ENCODE measurements at regions not wholly inside any gene's neighbourhood (a gene's known extent, or its start where the extent isn't known, plus 50 kb on each side); places are given as distances from the start of the nearest gene placed in this dataset.

DNA sequence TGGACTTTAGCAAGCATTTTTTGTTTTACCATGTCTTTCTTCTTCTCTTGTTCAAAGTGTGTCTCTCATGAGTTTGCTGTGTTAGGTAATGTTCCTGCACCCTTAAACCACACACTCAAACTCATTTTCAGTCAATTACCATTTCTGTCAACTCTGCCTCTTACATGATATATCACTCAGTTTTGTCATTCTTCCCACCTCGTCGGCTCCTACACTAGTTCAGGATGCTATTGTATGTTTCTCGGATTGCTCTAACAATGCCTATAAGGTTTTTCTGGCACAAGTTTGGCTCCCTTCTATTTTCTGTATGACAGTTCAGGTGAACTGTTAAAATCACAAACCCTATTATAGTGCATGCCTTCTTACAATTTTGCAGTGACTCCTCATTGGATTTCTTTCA is 260.8 kb upstream of the NAV3 start:
- Histone ChIP-seq H3K27ac (ENCODE audit: low read depth in 2 of 2, low read length in 1 of 2) (no peak overlapping the region), H2AFZ (ENCODE audit: low read depth) (no peak overlapping the region), H4K20me1 (ENCODE audit: insufficient read depth) (no peaks in the 10 kb centered on the region), H3K4me2 (no peak overlapping the region), H3K9ac (no peak overlapping the region), H3F3A (replicated peaks; ENCODE audit: insufficient read depth) (no peaks in the 10 kb centered on the region), H3K4me1 (ENCODE audit: control insufficient read depth in 1 of 2, insufficient read depth in 2 of 2, low read depth in 1 of 2, low read length in 1 of 2) (no peaks in the 10 kb centered on the region; a peak in 1 of 4 replicates), H3K36me3 (replicated peaks in 1 of 2; ENCODE audit: control insufficient read depth in 1 of 2, insufficient read depth in 2 of 2, low read length in 1 of 2) (peaks cover 0 to 3% of the 10 kb centered on the region in 2 experiments), H3K79me2 (ENCODE audit: insufficient read depth) (no peaks in the 10 kb centered on the region; the same call in 1 of the 2 replicates), H3K27me3 (ENCODE audit: insufficient read depth) (no peaks in the 10 kb centered on the region), H3K9me2 (no peaks in the 10 kb centered on the region), H3K4me3 (ENCODE audit: low read depth in 2 of 2, low read length in 1 of 2) (no peak overlapping the region), H3K9me3 (no peaks in the 10 kb centered on the region)
- TF ChIP-seq TCF12 (IDR thresholded peaks at IDR 0.05) (no peak), RXRA (IDR thresholded peaks at IDR 0.05; ENCODE audit: borderline replicate concordance, low read depth) (no peak), RFX5 (IDR thresholded peaks at IDR 0.05; ENCODE audit: low read length) (no peak), GATA2 (CRISPR knock-in tag; IDR thresholded peaks at IDR 0.05) (no peak), JUND (IDR thresholded peaks at IDR 0.05) (no peak), POLR2AphosphoS5 (IDR thresholded peaks at IDR 0.05; ENCODE audit: low read depth, low read length) (no peak), RCOR1 (IDR thresholded peaks at IDR 0.05; ENCODE audit: low read length) (no peak), EZH2phosphoT487 (IDR thresholded peaks at IDR 0.05; ENCODE audit: borderline replicate concordance, low read depth) (no peak), GABPA (IDR thresholded peaks at IDR 0.05; ENCODE audit: low read depth) (no peak), YY1 (IDR thresholded peaks at IDR 0.05; ENCODE audit: low read depth) (no peak), NFIC (IDR thresholded peaks at IDR 0.05; ENCODE audit: borderline replicate concordance) (no peak), CHD2 (IDR thresholded peaks at IDR 0.05; ENCODE audit: low read length, partially characterized antibody) (no peak), EP300 (IDR thresholded peaks at IDR 0.05; ENCODE audit: borderline replicate concordance in 1 of 2, low read depth in 1 of 2, low read length in 1 of 2) (no peak)
- TF ChIP-seq, protein P1, sequence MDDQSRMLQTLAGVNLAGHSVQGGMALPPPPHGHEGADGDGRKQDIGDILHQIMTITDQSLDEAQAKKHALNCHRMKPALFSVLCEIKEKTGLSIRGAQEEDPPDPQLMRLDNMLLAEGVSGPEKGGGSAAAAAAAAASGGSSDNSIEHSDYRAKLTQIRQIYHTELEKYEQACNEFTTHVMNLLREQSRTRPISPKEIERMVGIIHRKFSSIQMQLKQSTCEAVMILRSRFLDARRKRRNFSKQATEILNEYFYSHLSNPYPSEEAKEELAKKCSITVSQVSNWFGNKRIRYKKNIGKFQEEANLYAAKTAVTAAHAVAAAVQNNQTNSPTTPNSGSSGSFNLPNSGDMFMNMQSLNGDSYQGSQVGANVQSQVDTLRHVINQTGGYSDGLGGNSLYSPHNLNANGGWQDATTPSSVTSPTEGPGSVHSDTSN (IDR thresholded peaks at IDR 0.05) = no peak
- TF ChIP-seq, protein P2, sequence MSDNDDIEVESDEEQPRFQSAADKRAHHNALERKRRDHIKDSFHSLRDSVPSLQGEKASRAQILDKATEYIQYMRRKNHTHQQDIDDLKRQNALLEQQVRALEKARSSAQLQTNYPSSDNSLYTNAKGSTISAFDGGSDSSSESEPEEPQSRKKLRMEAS (IDR thresholded peaks at IDR 0.05; ENCODE audit: low read depth) = no peak
- TF ChIP-seq, protein P3, sequence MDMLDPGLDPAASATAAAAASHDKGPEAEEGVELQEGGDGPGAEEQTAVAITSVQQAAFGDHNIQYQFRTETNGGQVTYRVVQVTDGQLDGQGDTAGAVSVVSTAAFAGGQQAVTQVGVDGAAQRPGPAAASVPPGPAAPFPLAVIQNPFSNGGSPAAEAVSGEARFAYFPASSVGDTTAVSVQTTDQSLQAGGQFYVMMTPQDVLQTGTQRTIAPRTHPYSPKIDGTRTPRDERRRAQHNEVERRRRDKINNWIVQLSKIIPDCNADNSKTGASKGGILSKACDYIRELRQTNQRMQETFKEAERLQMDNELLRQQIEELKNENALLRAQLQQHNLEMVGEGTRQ (IDR thresholded peaks at IDR 0.05; ENCODE audit: borderline replicate concordance, low read depth, low read length) = no peak
- no peak for DNase-seq
- WGBS (ENCODE audit: low lambda C conversion rate) = 40% methylated on average over 3 of the region's 3 CpGs
- CTCF ChIA-PET = no interaction called here
- POLR2A ChIA-PET = no interaction called here

DNA sequence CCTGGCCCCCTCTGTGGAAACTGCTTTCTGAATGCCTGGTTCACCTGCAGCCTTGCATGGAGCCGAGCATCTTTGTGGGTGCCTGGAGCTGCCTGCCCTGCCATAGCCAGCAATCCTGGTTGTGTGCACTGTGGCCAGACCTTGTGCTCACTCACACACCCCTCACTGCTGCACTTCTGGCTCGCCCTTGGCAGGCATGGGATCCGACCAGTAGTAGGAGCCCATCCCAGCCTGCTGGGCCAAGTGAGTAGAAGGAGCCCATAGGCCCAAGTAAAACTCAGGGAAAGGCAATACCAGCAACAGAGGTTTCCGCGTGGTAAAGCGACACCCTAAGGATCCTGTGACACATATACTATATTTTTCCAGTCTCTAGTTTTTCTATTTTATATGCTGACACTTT is 270.0 kb upstream of the NAV3 start:
- Histone ChIP-seq H3K9me2 (no peaks in the 10 kb centered on the region), H3F3A (replicated peaks; ENCODE audit: insufficient read depth) (no peaks in the 10 kb centered on the region), H3K36me3 (replicated peaks in 1 of 2; ENCODE audit: control insufficient read depth in 1 of 2, insufficient read depth in 2 of 2, low read length in 1 of 2) (no peaks in the 10 kb centered on the region), H3K4me2 (no peak overlapping the region), H3K27me3 (ENCODE audit: insufficient read depth) (no peaks in the 10 kb centered on the region), H4K20me1 (ENCODE audit: insufficient read depth) (no peaks in the 10 kb centered on the region), H3K4me1 (ENCODE audit: control insufficient read depth in 1 of 2, insufficient read depth in 2 of 2, low read depth in 1 of 2, low read length in 1 of 2) (no peaks in the 10 kb centered on the region), H3K27ac (ENCODE audit: low read depth in 2 of 2, low read length in 1 of 2) (no peak overlapping the region), H3K79me2 (ENCODE audit: insufficient read depth) (no peaks in the 10 kb centered on the region), H3K9me3 (0 out of 2 replicates have a peak, but pooled peaks cover 3% of the 10 kb centered on the region), H3K9ac (no peak overlapping the region), H2AFZ (ENCODE audit: low read depth) (no peak overlapping the region), H3K4me3 (ENCODE audit: low read depth in 2 of 2, low read length in 1 of 2) (no peak overlapping the region)
- TF ChIP-seq, protein P4, sequence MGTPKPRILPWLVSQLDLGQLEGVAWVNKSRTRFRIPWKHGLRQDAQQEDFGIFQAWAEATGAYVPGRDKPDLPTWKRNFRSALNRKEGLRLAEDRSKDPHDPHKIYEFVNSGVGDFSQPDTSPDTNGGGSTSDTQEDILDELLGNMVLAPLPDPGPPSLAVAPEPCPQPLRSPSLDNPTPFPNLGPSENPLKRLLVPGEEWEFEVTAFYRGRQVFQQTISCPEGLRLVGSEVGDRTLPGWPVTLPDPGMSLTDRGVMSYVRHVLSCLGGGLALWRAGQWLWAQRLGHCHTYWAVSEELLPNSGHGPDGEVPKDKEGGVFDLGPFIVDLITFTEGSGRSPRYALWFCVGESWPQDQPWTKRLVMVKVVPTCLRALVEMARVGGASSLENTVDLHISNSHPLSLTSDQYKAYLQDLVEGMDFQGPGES (IDR thresholded peaks at IDR 0.05; ENCODE audit: low read depth, low read length) = no peak
- TF ChIP-seq FOXM1 (IDR thresholded peaks at IDR 0.05; ENCODE audit: low read depth) (no peak), POLR2AphosphoS5 (IDR thresholded peaks at IDR 0.05; ENCODE audit: low read depth, low read length) (no peak), TEAD4 (IDR thresholded peaks at IDR 0.05; ENCODE audit: borderline replicate concordance, insufficient read depth) (no peak)
- TF ChIP-seq, protein P3 (IDR thresholded peaks at IDR 0.05; ENCODE audit: borderline replicate concordance, low read depth, low read length) = no peak
- WGBS (ENCODE audit: low lambda C conversion rate) = 45% methylated on average over 3 of the region's 6 CpGs
- POLR2A ChIA-PET = no interaction called here
- DNase-seq = no peak
- CTCF ChIA-PET = no interaction called here
